GM23248 (cell line): ENCODE measurements at regions not wholly inside any gene's neighbourhood (a gene's known extent, or its start where the extent isn't known, plus 50 kb on each side); places are given as distances from the start of the nearest gene placed in this dataset.

ENCODE experiments used
- DNase-seq: peaks from one replicate; pipeline ENCODE4 v3.0.0-alpha.2; 2015
- H2AFZ ChIP-seq: fragments of 200-600 bp; sonication (generic); 2 replicates; pipeline ENCODE4 v1.6.1; 2016; ENCODE audit warnings: antibody characterized with exemption
- H3F3A ChIP-seq: fragments of 200-600 bp; sonication (generic); 2 replicates; pipeline ENCODE4 v1.6.1; 2016; ENCODE audit warnings: mild to moderate bottlenecking, antibody characterized with exemption, mixed run types; ENCODE audit not compliant: insufficient read depth
- H3K27ac ChIP-seq: fragments of 200-600 bp; sonication (generic); 2 replicates; pipeline ENCODE4 v1.5.1; 2016; ENCODE audit warnings: mild to moderate bottlenecking
- H3K27me3 ChIP-seq: fragments of 200-600 bp; sonication (generic); replicated peaks from 2 replicates; pipeline ENCODE4 v1.6.1; 2016; ENCODE audit warnings: mild to moderate bottlenecking; ENCODE audit not compliant: insufficient read depth
- H3K36me3 ChIP-seq: fragments of 200-600 bp; sonication (generic); 2 replicates; pipeline ENCODE4 v1.6.1; 2016; ENCODE audit warnings: low read depth, mild to moderate bottlenecking
- H3K4me1 ChIP-seq: fragments of 200-600 bp; sonication (generic); 2 replicates; pipeline ENCODE4 v1.6.1; 2016; ENCODE audit warnings: mild to moderate bottlenecking; ENCODE audit not compliant: insufficient read depth
- H3K4me2 ChIP-seq: fragments of 200-600 bp; sonication (generic); one replicate; pipeline ENCODE4 v1.6.1; 2016; ENCODE audit warnings: mild to moderate bottlenecking; ENCODE audit not compliant: unreplicated experiment
- H3K4me3 ChIP-seq: fragments of 200-600 bp; sonication (generic); 2 replicates; pipeline ENCODE4 v1.5.1; 2016; ENCODE audit warnings: mild to moderate bottlenecking
- H3K79me2 ChIP-seq: fragments of 200-600 bp; sonication (generic); 2 replicates; pipeline ENCODE4 v1.6.1; 2016; ENCODE audit warnings: mild to moderate bottlenecking; ENCODE audit not compliant: insufficient read depth
- H3K9ac ChIP-seq: fragments of 200-600 bp; sonication (generic); 2 replicates; pipeline ENCODE4 v1.6.1; 2016; ENCODE audit warnings: mild to moderate bottlenecking
- H3K9me2 ChIP-seq: fragments of 200-600 bp; sonication (generic); 2 replicates; pipeline ENCODE4 v1.6.1; 2016; ENCODE audit warnings: mixed run types, mild to moderate bottlenecking, moderate library complexity; ENCODE audit not compliant: insufficient read depth
- H3K9me3 ChIP-seq: fragments of 200-600 bp; sonication (generic); one replicate; pipeline ENCODE4 v1.6.1; 2017; ENCODE audit warnings: low read depth
- H4K20me1 ChIP-seq: fragments of 200-600 bp; sonication (generic); 2 replicates; pipeline ENCODE4 v1.6.0; 2016; ENCODE audit not compliant: insufficient read depth
- EZH2 ChIP-seq: fragments of 200-600 bp; sonication (generic); IDR thresholded peaks from 2 replicates; pipeline ENCODE4 v1.6.1; 2018; ENCODE audit warnings: antibody characterized with exemption, mild to moderate bottlenecking; ENCODE audit not compliant: insufficient read depth, poor library complexity, severe bottlenecking
- EZH2phosphoT487 ChIP-seq: fragments of 200-600 bp; sonication (generic); IDR thresholded peaks from 2 replicates; pipeline ENCODE4 v1.6.1; 2018; ENCODE audit warnings: antibody characterized with exemption, moderate library complexity, mild to moderate bottlenecking, low read depth; ENCODE audit not compliant: insufficient read depth
- WGBS, 2 experiments: methylation state at CpG; one replicate each; pipeline ENCODE4 v1.1.6; 2015 to 2017; ENCODE audit warnings: low lambda C conversion rate in 2 of 2, low coverage in 1 of 2; ENCODE audit errors: missing lambda C conversion rate in 2 of 2; 5-methylcytosine and 5-hydroxymethylcytosine counted together
- in situ Hi-C: fragments of 300-500 bp; cut with MboI; formaldehyde crosslinking; loops from 2 replicates; pipeline ENCODE4 v1.15.0; 2020

DNA sequence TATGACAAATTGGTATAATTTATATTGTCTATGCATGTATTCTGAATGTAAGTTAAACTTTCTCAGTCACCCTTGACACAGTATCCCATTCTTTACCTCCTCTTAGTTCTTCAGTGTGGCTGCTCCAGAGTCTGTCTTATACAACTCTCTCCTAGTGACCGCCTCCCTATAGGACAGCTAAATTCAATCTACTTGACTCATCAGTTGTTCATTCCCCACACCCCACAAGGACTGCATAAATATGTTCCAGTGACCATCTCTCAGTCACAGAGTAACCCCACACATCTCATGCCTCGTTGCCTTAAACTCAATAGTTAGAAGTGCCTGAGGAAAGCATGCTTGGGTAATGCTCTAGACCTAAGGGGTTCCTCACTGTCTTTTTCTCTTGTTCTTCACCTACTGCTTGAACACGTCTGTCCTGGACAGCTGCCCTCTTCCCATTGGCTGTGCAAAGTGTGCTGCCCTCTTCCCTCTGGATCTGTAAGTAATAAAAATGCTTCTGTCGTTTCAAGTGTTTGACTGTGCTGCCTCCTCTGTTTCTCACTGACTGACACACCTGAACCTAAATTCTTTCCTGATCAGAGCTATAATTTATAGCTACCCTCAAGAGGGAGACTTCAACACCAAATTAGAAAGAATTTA lies 494.6 kb upstream of the GRM3 start:
- H3F3A ChIP-seq = no peaks in the 10 kb centered on the region
- no peaks in the 10 kb centered on the region for H3K79me2 ChIP-seq
- no peaks in the 10 kb centered on the region for H3K9me3 ChIP-seq
- no peaks in the 10 kb centered on the region for H3K36me3 ChIP-seq
- H3K9me2 ChIP-seq = no peaks in the 10 kb centered on the region
- no peak overlapping the region for H3K4me2 ChIP-seq
- WGBS, 2 experiments = 6 to 7% methylated on average over 4 of the region's 4 CpGs
- in situ Hi-C loops = no loop called here
- TF ChIP-seq EZH2phosphoT487 = no peak
- no peak for TF ChIP-seq EZH2
- H3K4me3 ChIP-seq = no peak overlapping the region
- H4K20me1 ChIP-seq = no peaks in the 10 kb centered on the region
- H2AFZ ChIP-seq = no peak overlapping the region
- H3K4me1 ChIP-seq = no peaks in the 10 kb centered on the region
- no peak for DNase-seq
- H3K27me3 ChIP-seq = no peaks in the 10 kb centered on the region
- no peak overlapping the region for H3K27ac ChIP-seq
- H3K9ac ChIP-seq = no peak overlapping the region

DNA sequence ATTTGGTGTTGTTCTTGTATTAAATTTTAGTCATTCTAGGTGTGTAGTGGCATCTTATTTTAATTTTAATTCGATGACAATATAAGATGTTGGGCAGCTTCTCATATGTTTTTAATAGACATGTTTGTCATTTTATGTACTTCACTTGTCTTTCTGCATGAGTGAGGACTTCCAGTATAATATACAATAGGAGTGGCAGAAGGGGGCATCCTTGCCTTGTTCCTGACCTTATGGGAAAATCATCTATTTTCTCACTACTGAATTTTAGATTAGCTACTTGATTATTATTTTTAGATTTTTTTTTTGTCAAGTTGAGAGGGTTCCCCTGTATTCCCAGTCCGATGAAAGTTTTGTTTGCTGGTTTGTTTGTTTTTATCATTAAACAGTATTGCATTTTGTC lies 495.2 kb upstream of the GRM3 start:
- no peaks in the 10 kb centered on the region for H3K9me3 ChIP-seq
- H3K4me2 ChIP-seq = no peak overlapping the region
- no peaks in the 10 kb centered on the region for H3K9me2 ChIP-seq
- no peak overlapping the region for H3K9ac ChIP-seq
- H3F3A ChIP-seq = no peaks in the 10 kb centered on the region
- TF ChIP-seq EZH2 = no peak
- no peak for TF ChIP-seq EZH2phosphoT487
- H4K20me1 ChIP-seq = no peaks in the 10 kb centered on the region
- H3K79me2 ChIP-seq = no peaks in the 10 kb centered on the region
- 15 to 19% methylated on average over 2 of the region's 2 CpGs for whole genome bisulfite sequencing, 2 experiments
- H2AFZ ChIP-seq = no peak overlapping the region
- no peaks in the 10 kb centered on the region for H3K27me3 ChIP-seq
- H3K4me3 ChIP-seq = no peak overlapping the region
- H3K36me3 ChIP-seq = no peaks in the 10 kb centered on the region
- H3K27ac ChIP-seq = no peak overlapping the region
- in situ Hi-C loops = no loop called here
- DNase-seq = no peak
- no peaks in the 10 kb centered on the region for H3K4me1 ChIP-seq

DNA sequence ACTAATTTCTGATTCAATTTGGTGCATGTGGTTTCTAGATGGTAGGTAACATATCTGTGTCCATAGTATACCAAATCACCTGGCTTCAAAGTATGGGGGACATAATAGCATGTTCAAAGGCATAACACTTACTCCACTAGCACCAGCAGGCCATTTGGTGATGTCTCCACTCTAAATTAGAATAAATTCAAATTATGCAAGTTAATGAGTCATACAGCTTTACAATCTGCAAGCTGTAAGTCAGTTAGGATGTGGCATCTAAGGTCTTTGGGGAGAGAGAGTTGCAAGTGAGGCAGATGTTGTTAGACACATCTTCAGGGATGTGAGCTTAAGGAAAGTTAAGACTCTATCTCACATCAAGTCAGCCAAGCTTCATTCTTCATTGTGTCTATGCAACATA lies 506.4 kb upstream of the GRM3 start:
- Histone ChIP-seq H3K9me2 (no peaks in the 10 kb centered on the region), H3K27ac (no peak overlapping the region), H3K4me1 (no peaks in the 10 kb centered on the region), H2AFZ (no peak overlapping the region), H3K4me3 (no peak overlapping the region), H3K27me3 (no peaks in the 10 kb centered on the region), H3K36me3 (no peaks in the 10 kb centered on the region), H3K9me3 (no peaks in the 10 kb centered on the region), H3K9ac (no peak overlapping the region), H4K20me1 (no peaks in the 10 kb centered on the region), H3K4me2 (no peak overlapping the region), H3F3A (no peaks in the 10 kb centered on the region), H3K79me2 (no peaks in the 10 kb centered on the region)
- no peak for TF ChIP-seq EZH2phosphoT487
- no peak for TF ChIP-seq EZH2
- no peak for DNase-seq
- in situ Hi-C loops = no loop called here

DNA sequence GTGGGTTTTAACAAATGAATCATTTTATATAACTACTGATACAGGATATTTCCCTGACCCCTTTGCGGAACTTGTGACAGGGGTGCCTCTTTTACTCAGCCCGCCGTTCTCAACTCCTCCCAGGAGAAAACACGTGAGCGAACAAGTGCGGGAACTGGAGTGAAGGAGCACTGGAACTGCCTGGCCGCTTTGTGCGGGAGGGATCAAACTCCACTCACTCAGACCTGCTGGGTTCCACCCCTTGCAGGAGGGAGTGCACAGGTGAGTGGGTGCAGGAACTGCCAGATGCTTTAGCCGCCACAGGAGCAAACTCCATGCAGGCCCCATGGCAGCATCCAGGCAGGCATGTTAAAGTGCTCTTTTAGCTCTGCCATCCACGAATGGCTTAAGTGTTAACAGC lies 513.4 kb upstream of the GRM3 start:
- no peak for DNase-seq
- H3K4me3 ChIP-seq = no peak overlapping the region
- WGBS, 2 experiments = 43 to 46% methylated on average over 10 of the region's 10 CpGs
- no peaks in the 10 kb centered on the region for H3F3A ChIP-seq
- no peaks in the 10 kb centered on the region for H3K9me2 ChIP-seq
- TF ChIP-seq EZH2phosphoT487 = no peak
- H3K9ac ChIP-seq = no peak overlapping the region
- no peak overlapping the region for H3K4me2 ChIP-seq
- H3K9me3 ChIP-seq = no peaks in the 10 kb centered on the region
- H3K4me1 ChIP-seq = no peaks in the 10 kb centered on the region
- in situ Hi-C loops = no loop called here
- no peaks in the 10 kb centered on the region for H3K27me3 ChIP-seq
- no peaks in the 10 kb centered on the region for H3K79me2 ChIP-seq
- no peak overlapping the region for H2AFZ ChIP-seq
- H3K27ac ChIP-seq = no peak overlapping the region
- H4K20me1 ChIP-seq = no peaks in the 10 kb centered on the region
- no peaks in the 10 kb centered on the region for H3K36me3 ChIP-seq

DNA sequence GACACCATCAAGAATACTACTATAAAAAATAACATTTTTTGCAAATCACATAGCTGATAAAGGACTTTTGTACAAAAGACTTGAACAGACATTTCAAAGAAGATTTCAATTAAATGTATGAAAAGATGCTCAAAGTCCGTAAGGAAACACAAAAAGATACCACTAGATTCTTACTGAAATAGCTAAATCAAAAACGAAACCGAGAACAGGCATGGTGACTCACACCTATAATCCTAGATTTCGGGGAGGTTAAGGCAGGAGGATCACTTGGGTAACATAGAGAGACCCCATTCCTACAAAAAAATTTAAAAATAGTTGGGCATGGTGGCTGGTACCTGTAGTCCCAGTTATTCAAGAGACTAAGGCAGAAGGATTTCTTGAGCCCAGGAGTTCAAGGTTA lies 520.2 kb upstream of the GRM3 start:
- Histone ChIP-seq H2AFZ (no peak overlapping the region), H3K9me3 (peaks cover 3% of the 10 kb centered on the region), H3K27ac (no peak overlapping the region), H3K4me1 (no peaks in the 10 kb centered on the region), H3K79me2 (no peaks in the 10 kb centered on the region), H3K4me2 (no peak overlapping the region), H3K9ac (no peak overlapping the region), H3K4me3 (no peak overlapping the region), H3F3A (no peaks in the 10 kb centered on the region), H3K9me2 (no peaks in the 10 kb centered on the region), H3K27me3 (no peaks in the 10 kb centered on the region), H4K20me1 (no peaks in the 10 kb centered on the region), H3K36me3 (no peaks in the 10 kb centered on the region)
- 28 to 34% methylated on average over 4 of the region's 4 CpGs for WGBS, 2 experiments
- no peak for DNase-seq
- TF ChIP-seq EZH2phosphoT487 (no peak), EZH2 (no peak)
- in situ Hi-C loops = no loop called here
